ENCODE measurements at regions not wholly inside any gene's neighbourhood (a gene's known extent, or its start where the extent isn't known, plus 50 kb on each side); places are given as distances from the start of the nearest gene placed in this dataset.

DNA sequence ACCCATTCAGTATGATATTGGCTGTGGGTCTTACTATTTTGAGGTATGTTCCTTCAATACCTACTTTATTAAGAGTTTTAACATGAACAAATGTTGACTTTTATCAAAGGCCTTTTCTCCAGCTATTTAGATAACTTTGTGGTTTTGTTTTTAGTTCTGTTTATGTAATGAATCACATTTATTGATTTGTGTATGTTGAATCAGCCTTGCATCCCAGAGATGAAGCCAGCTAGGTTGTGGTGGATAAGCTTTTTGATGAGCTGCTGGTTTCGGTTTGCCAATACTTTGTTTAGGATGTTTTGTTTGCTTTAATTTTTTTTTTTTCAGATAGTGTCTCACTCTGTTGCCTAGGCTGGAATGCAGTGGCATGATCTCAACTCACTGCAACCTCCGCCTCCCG, 609.0 kb upstream of the COX7C start:
- DNase-seq: no peak
- in situ Hi-C loops (cut with HindIII; ENCODE audit: low pct_ligation_motif_present, low pct_unique_long_range_greater_than_20kb, low sequenced_read_pairs): no loop called here

- in situ Hi-C loops (cut with HindIII; ENCODE audit: low pct_ligation_motif_present, low pct_unique_long_range_greater_than_20kb, low sequenced_read_pairs): no loop called here
- no peak for DNase-seq
Measured at GRCh38 chr5:86011937-86012336, 605.8 kb upstream of the COX7C start.

- in situ Hi-C loops (cut with HindIII; ENCODE audit: low pct_ligation_motif_present, low pct_unique_long_range_greater_than_20kb, low sequenced_read_pairs): no loop called here
- no peak for DNase-seq
Measured at GRCh38 chr5:86029308-86029707, 588.4 kb upstream of the COX7C start.

DNA sequence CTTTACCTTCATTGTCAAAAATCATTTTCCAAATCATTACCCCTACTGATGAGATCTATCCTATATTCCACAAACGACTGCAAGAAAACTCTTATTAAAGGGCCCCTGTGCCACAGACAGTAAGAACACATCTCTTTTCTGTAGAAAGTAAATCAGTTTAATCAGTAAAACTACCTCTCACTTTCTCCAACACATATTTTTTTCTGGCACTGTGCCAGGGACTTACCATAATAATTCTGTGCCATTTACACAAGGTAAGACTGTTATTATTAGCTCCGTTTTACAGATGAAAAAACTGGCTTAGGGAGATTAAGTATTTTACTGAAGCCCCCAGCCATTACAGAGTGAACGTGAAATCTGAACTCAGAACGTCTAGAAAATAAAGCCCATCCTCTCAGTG, 587.0 kb upstream of the COX7C start:
- in situ Hi-C loops (cut with HindIII; ENCODE audit: low pct_ligation_motif_present, low pct_unique_long_range_greater_than_20kb, low sequenced_read_pairs): no loop called here
- DNase-seq: no peak

- in situ Hi-C loops (cut with HindIII; ENCODE audit: low pct_ligation_motif_present, low pct_unique_long_range_greater_than_20kb, low sequenced_read_pairs): no loop called here
- DNase-seq: no peak
Measured at GRCh38 chr5:86038566-86038965, 579.2 kb upstream of the COX7C start.

GRCh38 chr5:86039351-86039750, 578.4 kb upstream of the COX7C start:
- in situ Hi-C loops (cut with HindIII; ENCODE audit: low pct_ligation_motif_present, low pct_unique_long_range_greater_than_20kb, low sequenced_read_pairs): no loop called here
- no peak for DNase-seq

DNA sequence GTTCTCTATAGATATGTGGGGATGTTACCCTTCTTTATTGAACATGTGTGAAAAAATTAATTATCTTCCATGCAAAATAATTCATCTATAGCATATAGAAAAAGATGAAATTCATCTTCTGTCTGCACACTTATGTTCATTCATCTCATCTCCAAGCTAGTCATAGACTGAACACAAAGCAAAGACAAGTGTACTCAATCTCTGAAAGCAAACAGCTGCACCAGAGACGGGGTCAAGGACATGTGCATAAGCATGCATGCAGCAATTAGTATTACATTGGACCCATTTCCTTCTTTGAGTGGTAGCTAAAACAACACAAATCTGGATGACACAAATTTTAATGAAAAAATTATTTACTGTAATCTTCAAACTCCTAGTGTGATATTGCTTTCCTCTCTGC, 547.0 kb upstream of the COX7C start:
- DNase-seq: no peak
- in situ Hi-C loops (cut with HindIII; ENCODE audit: low pct_ligation_motif_present, low pct_unique_long_range_greater_than_20kb, low sequenced_read_pairs): no loop called here

DNA sequence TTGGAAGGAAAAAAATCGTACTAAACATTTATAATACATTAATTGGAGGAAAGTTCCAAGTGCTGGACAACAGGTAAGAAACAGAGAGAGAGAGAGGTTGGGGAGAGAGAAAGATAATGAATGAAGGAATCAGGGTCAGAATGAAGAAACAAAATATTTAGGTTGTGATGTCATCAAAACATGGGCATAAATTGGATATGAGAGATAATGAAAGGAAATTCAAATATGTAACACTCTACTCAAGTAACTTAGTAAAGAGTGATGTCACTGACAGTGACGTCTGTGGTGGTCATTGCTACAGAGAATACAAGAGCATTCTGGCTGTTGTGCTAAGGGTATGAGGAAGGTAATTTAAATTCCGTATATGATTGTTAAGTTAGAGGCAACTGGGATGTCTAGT, 543.4 kb upstream of the COX7C start:
- in situ Hi-C loops (cut with HindIII; ENCODE audit: low pct_ligation_motif_present, low pct_unique_long_range_greater_than_20kb, low sequenced_read_pairs): no loop called here
- no peak for DNase-seq

DNA sequence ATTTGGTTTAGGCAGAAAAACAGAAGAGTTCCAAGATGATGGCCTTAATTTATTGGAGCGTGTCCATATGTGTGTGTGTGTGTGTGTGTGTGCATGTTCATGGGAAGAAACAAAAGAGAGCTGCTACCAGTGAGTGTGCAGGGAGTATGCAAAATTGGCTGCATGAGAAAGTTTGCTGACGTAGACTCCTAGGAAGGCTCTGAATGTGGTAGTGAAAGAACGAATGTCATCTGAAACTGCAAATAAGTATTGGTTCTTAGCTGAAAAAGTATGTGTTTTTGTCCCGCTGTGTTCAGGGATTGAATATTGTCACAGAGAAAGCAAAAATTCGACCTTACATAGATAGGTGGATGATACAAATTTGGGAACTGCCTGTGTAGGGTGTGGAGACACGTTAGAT, 542.6 kb upstream of the COX7C start:
- DNase-seq: no peak
- in situ Hi-C loops (cut with HindIII; ENCODE audit: low pct_ligation_motif_present, low pct_unique_long_range_greater_than_20kb, low sequenced_read_pairs): no loop called here

DNA sequence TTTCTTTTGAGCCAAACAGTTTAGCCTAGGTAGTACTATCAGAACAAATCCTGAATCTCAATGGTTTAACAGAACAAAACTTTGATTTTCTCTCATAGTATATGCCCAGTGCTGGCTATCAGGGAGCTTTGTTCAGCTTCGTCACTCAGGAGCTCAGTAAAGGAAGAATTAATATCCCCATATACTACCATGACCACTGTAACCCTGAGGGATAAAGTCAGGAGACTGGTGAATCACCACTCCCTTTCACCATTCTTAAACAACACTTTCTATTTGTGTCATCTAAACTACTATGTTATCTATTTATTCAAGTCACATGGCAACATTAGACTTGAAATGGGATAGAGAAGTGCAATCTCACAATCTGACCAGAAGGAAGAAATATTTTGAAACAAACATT, 522.6 kb upstream of the COX7C start:
- in situ Hi-C loops (cut with HindIII; ENCODE audit: low pct_ligation_motif_present, low pct_unique_long_range_greater_than_20kb, low sequenced_read_pairs): no loop called here
- no peak for DNase-seq

DNA sequence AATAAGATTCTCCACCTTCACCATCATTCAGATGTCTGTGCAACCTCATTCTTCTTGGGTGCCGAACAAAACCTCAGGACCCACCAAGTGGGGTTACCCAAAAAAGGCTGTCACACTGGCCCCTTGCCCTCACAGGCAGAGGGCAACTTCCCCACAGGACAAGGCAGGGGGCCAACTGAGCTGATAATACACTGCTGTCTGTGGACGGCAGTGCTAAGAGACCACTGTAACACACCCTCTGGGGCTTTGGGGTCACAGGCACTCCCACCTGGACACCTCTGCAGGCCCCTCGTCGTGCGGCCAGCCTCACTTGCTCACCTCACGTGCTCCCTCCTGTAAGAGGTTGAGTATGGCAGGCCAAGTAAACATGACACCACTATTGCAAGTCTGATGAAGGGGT, 515.8 kb upstream of the COX7C start:
- DNase-seq: no peak
- in situ Hi-C loops (cut with HindIII; ENCODE audit: low pct_ligation_motif_present, low pct_unique_long_range_greater_than_20kb, low sequenced_read_pairs): no loop called here

GRCh38 chr5:86108825-86109224, 508.9 kb upstream of the COX7C start:
- no peak for DNase-seq

GRCh38 chr5:86112249-86112648, 505.5 kb upstream of the COX7C start:
- no peak for DNase-seq
- in situ Hi-C loops (cut with HindIII; ENCODE audit: low pct_ligation_motif_present, low pct_unique_long_range_greater_than_20kb, low sequenced_read_pairs): no loop called here

More at GRCh38 chr5:86108825-86109224, 508.9 kb upstream of the COX7C start:
- in situ Hi-C loops (cut with HindIII; ENCODE audit: low pct_ligation_motif_present, low pct_unique_long_range_greater_than_20kb, low sequenced_read_pairs): no loop called here

- in situ Hi-C loops (cut with HindIII; ENCODE audit: low pct_ligation_motif_present, low pct_unique_long_range_greater_than_20kb, low sequenced_read_pairs): no loop called here
- DNase-seq: no peak
Measured at GRCh38 chr5:86115164-86115563, 502.6 kb upstream of the COX7C start.

GRCh38 chr5:86118542-86118941, 499.2 kb upstream of the COX7C start:
- peak; percentile 10 for DNase-seq
- in situ Hi-C loops (cut with HindIII; ENCODE audit: low pct_ligation_motif_present, low pct_unique_long_range_greater_than_20kb, low sequenced_read_pairs): no loop called here

- in situ Hi-C loops (cut with HindIII; ENCODE audit: low pct_ligation_motif_present, low pct_unique_long_range_greater_than_20kb, low sequenced_read_pairs): no loop called here
Measured at GRCh38 chr5:86124333-86124732, 493.4 kb upstream of the COX7C start.

DNA sequence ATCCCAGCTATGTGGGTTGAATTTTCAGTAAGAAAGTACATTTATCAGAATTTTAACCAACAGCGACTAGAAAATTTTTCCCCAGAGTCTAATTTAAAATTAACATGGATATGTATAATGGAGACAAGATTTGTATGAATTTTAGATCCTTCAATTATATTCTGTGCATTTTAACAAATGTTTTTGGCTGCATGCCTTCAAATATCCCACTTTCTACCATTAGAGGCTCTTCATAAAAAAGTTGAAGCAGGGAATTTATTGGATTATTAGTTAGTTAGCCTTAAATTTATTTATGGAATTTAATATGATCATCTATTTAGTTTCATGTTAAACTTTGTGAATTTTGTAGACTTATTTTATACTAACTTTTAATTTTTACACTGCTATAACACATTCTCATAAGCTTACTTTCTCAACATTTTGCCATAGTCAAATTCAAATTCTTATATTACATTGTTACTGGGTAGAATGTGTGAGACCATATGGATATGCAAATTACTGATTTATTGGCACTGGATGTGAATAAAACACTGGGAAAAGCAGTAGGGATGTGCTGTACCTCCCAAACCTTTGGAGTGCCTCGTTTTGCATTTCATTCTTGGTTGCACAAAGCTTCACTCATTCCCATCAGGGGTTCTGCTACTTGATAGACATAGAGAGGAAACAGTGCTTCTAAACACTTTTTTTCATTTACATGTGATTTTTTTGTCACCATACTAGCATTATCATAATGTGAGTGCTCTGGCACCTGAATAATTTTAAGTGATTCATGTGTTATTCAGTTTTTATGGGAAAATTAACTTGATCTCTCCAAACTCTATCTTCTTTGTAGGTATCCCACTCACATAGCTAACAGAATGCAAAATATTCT, 491.8 kb upstream of the COX7C start:
- in situ Hi-C loops (cut with HindIII; ENCODE audit: low pct_ligation_motif_present, low pct_unique_long_range_greater_than_20kb, low sequenced_read_pairs): no loop called here
- no peak for DNase-seq

More at GRCh38 chr5:86124333-86124732, 493.4 kb upstream of the COX7C start:
- DNase-seq: no peak

GRCh38 chr5:86127696-86128095, 490.0 kb upstream of the COX7C start:
- DNase-seq: no peak
- in situ Hi-C loops (cut with HindIII; ENCODE audit: low pct_ligation_motif_present, low pct_unique_long_range_greater_than_20kb, low sequenced_read_pairs): no loop called here

GRCh38 chr5:86129009-86129408, 488.7 kb upstream of the COX7C start:
- in situ Hi-C loops (cut with HindIII; ENCODE audit: low pct_ligation_motif_present, low pct_unique_long_range_greater_than_20kb, low sequenced_read_pairs): no loop called here

GRCh38 chr5:86137297-86137696, 480.4 kb upstream of the COX7C start:
- in situ Hi-C loops (cut with HindIII; ENCODE audit: low pct_ligation_motif_present, low pct_unique_long_range_greater_than_20kb, low sequenced_read_pairs): no loop called here
- DNase-seq: no peak

More at GRCh38 chr5:86129009-86129408, 488.7 kb upstream of the COX7C start:
- no peak for DNase-seq

Data from ACHN (cell line).